Dedifferentiated amniotic fluid mesenchymal stem cell (primary cell): ENCODE measurements at regions not wholly inside any gene's neighbourhood (a gene's known extent, or its start where the extent isn't known, plus 50 kb on each side); places are given as distances from the start of the nearest gene placed in this dataset.

Source experiments
- DNase-seq: peaks from one replicate; pipeline ENCODE4 v3.0.0-alpha.2; 2016; ENCODE audit errors: extremely low spot score

- no peak for DNase-seq
These were observed 588.0 kb upstream of the TMEM132C start for GRCh38 chr12:127678945-127679344.

GRCh38 chr12:127680516-127680915 lies 586.5 kb upstream of the TMEM132C start:
- DNase-seq, result no peak

- DNase-seq, result no peak
These were observed 585.7 kb upstream of the TMEM132C start for GRCh38 chr12:127681151-127681754.

GRCh38 chr12:127685491-127685890 lies 581.5 kb upstream of the TMEM132C start:
- DNase-seq, result no peak

- no peak for DNase-seq
These were observed 581.0 kb upstream of the TMEM132C start for GRCh38 chr12:127685931-127686330.

GRCh38 chr12:127687181-127687580 lies 579.8 kb upstream of the TMEM132C start:
- no peak for DNase-seq

- DNase-seq, result no peak
These were observed 578.0 kb upstream of the TMEM132C start for GRCh38 chr12:127688906-127689428.

- no peak for DNase-seq
These were observed 576.8 kb upstream of the TMEM132C start for GRCh38 chr12:127690161-127690560.

- DNase-seq, result no peak
These were observed 570.0 kb upstream of the TMEM132C start for GRCh38 chr12:127696963-127697362.

- no peak for DNase-seq
These were observed 563.9 kb upstream of the TMEM132C start for GRCh38 chr12:127703026-127703425.

GRCh38 chr12:127711108-127711507 lies 555.9 kb upstream of the TMEM132C start:
- no peak for DNase-seq

GRCh38 chr12:127712561-127712960 lies 554.4 kb upstream of the TMEM132C start:
- DNase-seq, result no peak

- no peak for DNase-seq
These were observed 550.8 kb upstream of the TMEM132C start for GRCh38 chr12:127716166-127716565.

GRCh38 chr12:127717278-127717677 lies 549.7 kb upstream of the TMEM132C start:
- no peak for DNase-seq

GRCh38 chr12:127720334-127720733 lies 546.6 kb upstream of the TMEM132C start:
- DNase-seq, result no peak

- DNase-seq, result no peak
These were observed 544.4 kb upstream of the TMEM132C start for GRCh38 chr12:127722611-127723010.

- no peak for DNase-seq
These were observed 543.7 kb upstream of the TMEM132C start for GRCh38 chr12:127723251-127723650.

- no peak for DNase-seq
These were observed 540.2 kb upstream of the TMEM132C start for GRCh38 chr12:127726671-127727315.

GRCh38 chr12:127728285-127728684 lies 538.7 kb upstream of the TMEM132C start:
- DNase-seq, result peak; percentile 72

GRCh38 chr12:127728729-127729128 lies 538.2 kb upstream of the TMEM132C start:
- no peak for DNase-seq

- DNase-seq, result no peak
These were observed 537.6 kb upstream of the TMEM132C start for GRCh38 chr12:127729381-127729780.

- no peak for DNase-seq
These were observed 535.3 kb upstream of the TMEM132C start for GRCh38 chr12:127731657-127732056.

GRCh38 chr12:127742231-127742630 lies 524.7 kb upstream of the TMEM132C start:
- DNase-seq, result no peak
